Liver (tissue), 8 donors: ENCODE measurements at regions not wholly inside any gene's neighbourhood (a gene's known extent, or its start where the extent isn't known, plus 50 kb on each side); places are given as distances from the start of the nearest gene placed in this dataset.
"Not testable (repeated sequence)": the region's sequence is repeated elsewhere in the genome, so short reads cannot be mapped to it uniquely, and the experiment has no call there.

ENCODE experiments used
- DNase-seq: peaks from one replicate; pipeline ENCODE4 v3.0.0-alpha.2; 2017; ENCODE audit warnings: low spot score
- H3K27ac ChIP-seq, 2 donors: one replicate each; pipeline ENCODE4 v1.7.0; 2013; ENCODE audit warnings: inconsistent platforms in 2 of 2, low read length in 2 of 2, control low read depth in 1 of 2, low read depth in 1 of 2, mild to moderate bottlenecking in 1 of 2
- H3K27me3 ChIP-seq, 4 donors: one replicate each; pipeline versions ENCODE4 v1.6.1 to v1.7.0; 2013; ENCODE audit warnings: low read length in 3 of 4, inconsistent platforms in 1 of 4, mild to moderate bottlenecking in 1 of 4, moderate library complexity in 1 of 4; ENCODE audit not compliant: control insufficient read depth in 4 of 4, insufficient read depth in 4 of 4
- H3K36me3 ChIP-seq, 4 donors: one replicate each; pipeline versions ENCODE4 v1.6.1 to v1.7.0; 2013; ENCODE audit warnings: low read length in 3 of 4, mild to moderate bottlenecking in 3 of 4, low read depth in 1 of 4, moderate library complexity in 1 of 4; ENCODE audit not compliant: control insufficient read depth in 4 of 4, insufficient read depth in 3 of 4
- H3K4me1 ChIP-seq, 4 donors: one replicate each; pipeline versions ENCODE4 v1.6.1 to v1.7.0; 2013; ENCODE audit warnings: low read length in 3 of 4, mild to moderate bottlenecking in 3 of 4, moderate library complexity in 1 of 4; ENCODE audit not compliant: control insufficient read depth in 4 of 4, insufficient read depth in 4 of 4
- H3K4me3 ChIP-seq, 3 donors: one replicate each; pipeline versions ENCODE4 v1.6.1 to v1.7.0; 2013; ENCODE audit warnings: low read length in 3 of 3, control low read depth in 1 of 3, low read depth in 1 of 3, mild to moderate bottlenecking in 1 of 3
- H3K9ac ChIP-seq, 2 donors: one replicate each; pipeline ENCODE4 v1.7.0; 2013; ENCODE audit warnings: low read length in 2 of 2, mild to moderate bottlenecking in 2 of 2, moderate library complexity in 2 of 2, control low read depth in 1 of 2, low read depth in 1 of 2
- H3K9me3 ChIP-seq, 4 donors: one replicate each; pipeline versions ENCODE4 v1.6.1 to v1.7.0; 2013; ENCODE audit warnings: low read length in 3 of 4; ENCODE audit not compliant: control insufficient read depth in 4 of 4
- EGR1 ChIP-seq, 2 donors: IDR thresholded peaks; 2 replicates each; pipeline ENCODE4 v1.6.1; 2016 to 2018; ENCODE audit warnings: antibody characterized with exemption in 2 of 2, low read depth in 2 of 2
- FOXA1 ChIP-seq: IDR thresholded peaks from 2 replicates; pipeline ENCODE4 v1.6.1; 2016; ENCODE audit warnings: antibody characterized with exemption
- FOXA2 ChIP-seq: IDR thresholded peaks from 2 replicates; pipeline ENCODE4 v1.6.1; 2016; ENCODE audit warnings: antibody characterized with exemption
- GABPA ChIP-seq, 2 donors: IDR thresholded peaks in 1 of 2; conservative IDR thresholded peaks in 1 of 2; 2 replicates each; pipeline ENCODE4 v1.6.1; 2016; ENCODE audit warnings: antibody characterized with exemption in 2 of 2, mild to moderate bottlenecking in 1 of 2, moderate library complexity in 1 of 2
- HNF4A ChIP-seq, 2 donors: conservative IDR thresholded peaks; 2 replicates each; pipeline ENCODE4 v1.6.1; 2016; ENCODE audit warnings: antibody characterized with exemption in 2 of 2, mild to moderate bottlenecking in 2 of 2
- HNF4G ChIP-seq: IDR thresholded peaks from 2 replicates; pipeline ENCODE4 v1.6.1; 2016; ENCODE audit warnings: antibody characterized with exemption
- JUND ChIP-seq, 2 donors: IDR thresholded peaks; 2 replicates each; pipeline ENCODE4 v1.6.1; 2016; ENCODE audit warnings: antibody characterized with exemption in 2 of 2
- NR2F2 ChIP-seq: IDR thresholded peaks from 2 replicates; pipeline ENCODE4 v1.6.1; 2016; ENCODE audit warnings: antibody characterized with exemption
- RAD21 ChIP-seq, 2 donors: IDR thresholded peaks; 2 replicates each; pipeline ENCODE4 v1.6.1; 2016; ENCODE audit warnings: antibody characterized with exemption in 2 of 2, mild to moderate bottlenecking in 2 of 2
- RXRA ChIP-seq, 2 donors: IDR thresholded peaks; 2 replicates each; pipeline ENCODE4 v1.6.1; 2017 to 2018; ENCODE audit warnings: antibody characterized with exemption in 2 of 2, mild to moderate bottlenecking in 1 of 2
- SP1 ChIP-seq: IDR thresholded peaks from 2 replicates; pipeline ENCODE4 v1.6.1; 2018; ENCODE audit warnings: antibody characterized with exemption, mild to moderate bottlenecking
- TAF1 ChIP-seq: conservative IDR thresholded peaks from 2 replicates; pipeline ENCODE4 v1.6.1; 2016; ENCODE audit warnings: antibody characterized with exemption, mild to moderate bottlenecking
- YY1 ChIP-seq: IDR thresholded peaks from 2 replicates; pipeline ENCODE4 v1.6.1; 2016; ENCODE audit warnings: antibody characterized with exemption, mild to moderate bottlenecking
- WGBS: extraction: QIAGEN DNeasy Blood & Tissue Kit; methylation state at CpG from one replicate; pipeline ENCODE4 v1.1.7; 2013; 5-methylcytosine and 5-hydroxymethylcytosine counted together
- TF ChIP-seq, protein P1 (sequence below): IDR thresholded peaks from 2 replicates; pipeline ENCODE4 v1.6.1; 2016; ENCODE audit warnings: antibody characterized with exemption, mild to moderate bottlenecking
- TF ChIP-seq, protein P2 (sequence below): IDR thresholded peaks from 2 replicates; pipeline ENCODE4 v1.6.1; 2016; ENCODE audit warnings: antibody characterized with exemption
- TF ChIP-seq, protein P3 (sequence below): fragments of 150-350 bp; IDR thresholded peaks from 2 replicates; pipeline ENCODE4 v1.5.1; 2017; ENCODE audit warnings: improper control_type of control experiment, low read depth, low read length; ENCODE audit not compliant: missing input control
- TF ChIP-seq, protein P4 (sequence below): IDR thresholded peaks from 2 replicates; pipeline ENCODE4 v1.6.1; 2016; ENCODE audit warnings: antibody characterized with exemption
- TF ChIP-seq, protein P5 (sequence below): IDR thresholded peaks from 2 replicates; pipeline ENCODE4 v1.6.1; 2016; ENCODE audit warnings: antibody characterized with exemption
- donor health status: healthy.
- donor health status: healthy.
- donor health status: healthy.
- donor health status: healthy.
- donor health status: healthy.

DNA sequence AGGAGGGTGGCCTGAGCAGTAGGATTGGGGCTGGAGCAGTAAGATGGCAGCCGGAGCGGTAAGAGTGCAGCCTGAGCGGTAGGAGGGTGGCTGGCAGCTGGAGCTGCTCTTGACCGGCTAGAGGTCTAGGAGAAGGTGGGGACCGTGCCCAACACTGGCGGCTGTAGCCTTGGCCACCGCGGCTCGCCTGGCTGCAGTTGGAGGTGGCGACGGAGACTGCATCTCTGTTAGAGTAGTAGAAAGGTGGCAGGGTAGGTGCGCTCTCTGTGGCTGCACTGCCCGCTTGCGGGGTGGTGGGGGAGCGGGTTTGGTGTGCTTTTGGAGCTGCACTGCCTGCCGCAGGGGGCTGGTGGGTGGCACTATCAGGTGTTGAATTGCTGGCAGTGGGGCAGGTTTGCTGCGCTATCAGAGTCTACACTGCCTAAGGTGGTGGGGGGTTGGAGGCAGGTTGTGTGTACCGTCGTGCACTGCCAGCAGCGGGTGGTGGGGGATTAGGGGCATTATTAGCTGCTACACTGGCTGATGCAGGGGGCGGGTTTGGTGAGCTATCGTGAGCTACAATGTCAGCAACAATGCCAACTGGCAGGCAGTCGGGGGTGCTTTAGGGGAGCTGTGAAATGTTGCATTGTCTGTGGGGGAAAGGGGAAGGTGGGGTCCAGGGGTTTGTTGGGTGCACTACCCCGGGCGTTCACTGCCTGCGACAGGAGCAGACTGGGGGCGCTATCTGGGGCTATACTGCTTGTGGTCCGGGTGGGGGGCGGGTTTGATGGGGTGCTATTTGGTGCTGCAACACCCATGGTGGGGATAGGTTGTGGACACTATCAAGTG lies 4461.3 kb upstream of the OR11H1 start:
- TF ChIP-seq RXRA (IDR thresholded peaks at IDR 0.05) (no peak), HNF4A (conservative IDR thresholded peaks at IDR 0.05) (no peak), FOXA1 (no peak), HNF4G (no peak), JUND (IDR thresholded peaks at IDR 0.05) (no peak), NR2F2 (no peak), YY1 (no peak), SP1 (no peak), FOXA2 (no peak), GABPA (IDR thresholded peaks at IDR 0.05 in 1 of 2, conservative IDR thresholded peaks at IDR 0.05 in 1 of 2) (no peak), EGR1 (IDR thresholded peaks at IDR 0.05; ENCODE audit: low read depth in 2 of 2) (no peak), TAF1 (no peak), RAD21 (IDR thresholded peaks at IDR 0.05) (no peak)
- TF ChIP-seq, protein P1, sequence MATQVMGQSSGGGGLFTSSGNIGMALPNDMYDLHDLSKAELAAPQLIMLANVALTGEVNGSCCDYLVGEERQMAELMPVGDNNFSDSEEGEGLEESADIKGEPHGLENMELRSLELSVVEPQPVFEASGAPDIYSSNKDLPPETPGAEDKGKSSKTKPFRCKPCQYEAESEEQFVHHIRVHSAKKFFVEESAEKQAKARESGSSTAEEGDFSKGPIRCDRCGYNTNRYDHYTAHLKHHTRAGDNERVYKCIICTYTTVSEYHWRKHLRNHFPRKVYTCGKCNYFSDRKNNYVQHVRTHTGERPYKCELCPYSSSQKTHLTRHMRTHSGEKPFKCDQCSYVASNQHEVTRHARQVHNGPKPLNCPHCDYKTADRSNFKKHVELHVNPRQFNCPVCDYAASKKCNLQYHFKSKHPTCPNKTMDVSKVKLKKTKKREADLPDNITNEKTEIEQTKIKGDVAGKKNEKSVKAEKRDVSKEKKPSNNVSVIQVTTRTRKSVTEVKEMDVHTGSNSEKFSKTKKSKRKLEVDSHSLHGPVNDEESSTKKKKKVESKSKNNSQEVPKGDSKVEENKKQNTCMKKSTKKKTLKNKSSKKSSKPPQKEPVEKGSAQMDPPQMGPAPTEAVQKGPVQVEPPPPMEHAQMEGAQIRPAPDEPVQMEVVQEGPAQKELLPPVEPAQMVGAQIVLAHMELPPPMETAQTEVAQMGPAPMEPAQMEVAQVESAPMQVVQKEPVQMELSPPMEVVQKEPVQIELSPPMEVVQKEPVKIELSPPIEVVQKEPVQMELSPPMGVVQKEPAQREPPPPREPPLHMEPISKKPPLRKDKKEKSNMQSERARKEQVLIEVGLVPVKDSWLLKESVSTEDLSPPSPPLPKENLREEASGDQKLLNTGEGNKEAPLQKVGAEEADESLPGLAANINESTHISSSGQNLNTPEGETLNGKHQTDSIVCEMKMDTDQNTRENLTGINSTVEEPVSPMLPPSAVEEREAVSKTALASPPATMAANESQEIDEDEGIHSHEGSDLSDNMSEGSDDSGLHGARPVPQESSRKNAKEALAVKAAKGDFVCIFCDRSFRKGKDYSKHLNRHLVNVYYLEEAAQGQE = no peak
- TF ChIP-seq, protein P2, sequence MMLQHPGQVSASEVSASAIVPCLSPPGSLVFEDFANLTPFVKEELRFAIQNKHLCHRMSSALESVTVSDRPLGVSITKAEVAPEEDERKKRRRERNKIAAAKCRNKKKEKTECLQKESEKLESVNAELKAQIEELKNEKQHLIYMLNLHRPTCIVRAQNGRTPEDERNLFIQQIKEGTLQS = no peak
- TF ChIP-seq, protein P3, sequence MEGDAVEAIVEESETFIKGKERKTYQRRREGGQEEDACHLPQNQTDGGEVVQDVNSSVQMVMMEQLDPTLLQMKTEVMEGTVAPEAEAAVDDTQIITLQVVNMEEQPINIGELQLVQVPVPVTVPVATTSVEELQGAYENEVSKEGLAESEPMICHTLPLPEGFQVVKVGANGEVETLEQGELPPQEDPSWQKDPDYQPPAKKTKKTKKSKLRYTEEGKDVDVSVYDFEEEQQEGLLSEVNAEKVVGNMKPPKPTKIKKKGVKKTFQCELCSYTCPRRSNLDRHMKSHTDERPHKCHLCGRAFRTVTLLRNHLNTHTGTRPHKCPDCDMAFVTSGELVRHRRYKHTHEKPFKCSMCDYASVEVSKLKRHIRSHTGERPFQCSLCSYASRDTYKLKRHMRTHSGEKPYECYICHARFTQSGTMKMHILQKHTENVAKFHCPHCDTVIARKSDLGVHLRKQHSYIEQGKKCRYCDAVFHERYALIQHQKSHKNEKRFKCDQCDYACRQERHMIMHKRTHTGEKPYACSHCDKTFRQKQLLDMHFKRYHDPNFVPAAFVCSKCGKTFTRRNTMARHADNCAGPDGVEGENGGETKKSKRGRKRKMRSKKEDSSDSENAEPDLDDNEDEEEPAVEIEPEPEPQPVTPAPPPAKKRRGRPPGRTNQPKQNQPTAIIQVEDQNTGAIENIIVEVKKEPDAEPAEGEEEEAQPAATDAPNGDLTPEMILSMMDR = no peak
- TF ChIP-seq, protein P4, sequence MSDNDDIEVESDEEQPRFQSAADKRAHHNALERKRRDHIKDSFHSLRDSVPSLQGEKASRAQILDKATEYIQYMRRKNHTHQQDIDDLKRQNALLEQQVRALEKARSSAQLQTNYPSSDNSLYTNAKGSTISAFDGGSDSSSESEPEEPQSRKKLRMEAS = no peak
- TF ChIP-seq, protein P5, sequence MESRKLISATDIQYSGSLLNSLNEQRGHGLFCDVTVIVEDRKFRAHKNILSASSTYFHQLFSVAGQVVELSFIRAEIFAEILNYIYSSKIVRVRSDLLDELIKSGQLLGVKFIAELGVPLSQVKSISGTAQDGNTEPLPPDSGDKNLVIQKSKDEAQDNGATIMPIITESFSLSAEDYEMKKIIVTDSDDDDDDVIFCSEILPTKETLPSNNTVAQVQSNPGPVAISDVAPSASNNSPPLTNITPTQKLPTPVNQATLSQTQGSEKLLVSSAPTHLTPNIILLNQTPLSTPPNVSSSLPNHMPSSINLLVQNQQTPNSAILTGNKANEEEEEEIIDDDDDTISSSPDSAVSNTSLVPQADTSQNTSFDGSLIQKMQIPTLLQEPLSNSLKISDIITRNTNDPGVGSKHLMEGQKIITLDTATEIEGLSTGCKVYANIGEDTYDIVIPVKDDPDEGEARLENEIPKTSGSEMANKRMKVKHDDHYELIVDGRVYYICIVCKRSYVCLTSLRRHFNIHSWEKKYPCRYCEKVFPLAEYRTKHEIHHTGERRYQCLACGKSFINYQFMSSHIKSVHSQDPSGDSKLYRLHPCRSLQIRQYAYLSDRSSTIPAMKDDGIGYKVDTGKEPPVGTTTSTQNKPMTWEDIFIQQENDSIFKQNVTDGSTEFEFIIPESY = no peak
- Histone ChIP-seq H3K36me3 (no peaks in the 10 kb centered on the region), H3K27me3 (peaks cover 0 to 2% (median 0%) of the 10 kb centered on the region in 4 donors), H3K27ac (no peak overlapping the region), H3K4me1 (no peaks in the 10 kb centered on the region), H3K4me3 (peak overlapping the region in 1 of 3 donors; percentile 7), H3K9ac (no peak overlapping the region), H3K9me3 (peaks cover 0 to 13% (median 4%) of the 10 kb centered on the region in 4 donors)
- no peak for DNase-seq
- WGBS = 77% methylated on average over 29 of the region's 29 CpGs

DNA sequence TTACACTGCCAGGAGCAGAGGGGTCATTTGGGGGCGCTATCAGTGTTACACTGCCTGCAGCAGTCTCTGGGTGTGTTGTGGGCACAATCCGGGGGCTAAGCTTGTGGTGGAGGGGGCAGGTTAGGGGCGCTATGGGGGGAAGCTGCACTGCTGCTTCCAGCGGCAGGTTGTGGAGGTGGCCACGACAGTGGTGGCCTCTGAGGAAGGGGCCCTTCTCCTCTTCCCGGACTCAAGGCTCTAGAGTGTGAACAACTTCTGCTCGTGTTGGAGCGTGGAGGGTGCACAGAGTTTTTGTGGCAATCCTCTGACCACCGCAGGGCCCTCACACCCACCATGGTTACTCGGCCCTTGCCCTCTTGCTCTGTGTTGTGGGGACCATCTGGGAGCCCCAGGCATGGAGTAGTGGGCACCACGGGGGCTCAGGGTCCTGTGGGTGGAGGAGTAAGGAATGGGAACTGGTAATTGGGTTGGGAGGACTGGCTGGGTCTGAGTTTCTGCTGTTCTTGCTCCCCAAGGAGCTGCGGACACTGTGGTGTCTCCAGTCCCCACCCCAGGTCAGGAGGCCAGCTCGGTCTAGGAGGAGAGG lies 4460.6 kb upstream of the OR11H1 start:
- not testable (repeated sequence) for H3K36me3 ChIP-seq, H3K4me1 ChIP-seq, H3K9ac ChIP-seq, H3K27me3 ChIP-seq, DNase-seq, H3K27ac ChIP-seq
- WGBS = 67% methylated on average over 13 of the region's 13 CpGs
- Histone ChIP-seq H3K4me3 (peak overlapping the region in 1 of 3 donors; percentile 20), H3K9me3 (peaks cover 0 to 13% (median 4%) of the 10 kb centered on the region in 4 donors)

DNA sequence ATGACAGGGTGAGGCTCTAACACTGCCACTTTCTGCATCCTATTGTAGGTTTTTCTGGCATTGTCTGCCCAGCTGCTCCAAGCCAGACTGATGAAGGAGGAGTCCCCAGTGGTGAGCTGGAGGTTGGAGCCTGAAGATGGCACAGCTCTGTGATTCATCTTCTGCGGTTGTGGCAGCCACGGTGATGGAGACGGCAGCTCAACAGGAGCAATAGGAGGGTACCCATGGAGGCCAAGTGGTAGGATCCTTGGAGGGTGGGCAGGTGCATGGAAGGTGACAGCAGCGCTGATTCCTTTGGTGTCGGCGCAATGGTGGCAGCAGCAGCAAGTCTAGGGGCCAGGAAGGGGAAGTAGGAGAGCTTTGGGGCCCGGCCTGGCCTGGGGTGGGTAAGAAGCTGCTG lies 4460.1 kb upstream of the OR11H1 start:
- WGBS = 63% methylated on average over 7 of the region's 7 CpGs
- not testable (repeated sequence) for H3K4me3 ChIP-seq, DNase-seq

More for the DNA sequence above, 4460.1 kb upstream of the OR11H1 start:
- peaks cover 0 to 13% (median 4%) of the 10 kb centered on the region in 4 donors for H3K9me3 ChIP-seq
- H3K4me1 ChIP-seq, H3K36me3 ChIP-seq, H3K27me3 ChIP-seq, H3K9ac ChIP-seq, H3K27ac ChIP-seq: not testable (repeated sequence)
